Mucosa of descending colon (tissue), 3 donors: ENCODE measurements at regions not wholly inside any gene's neighbourhood (a gene's known extent, or its start where the extent isn't known, plus 50 kb on each side); places are given as distances from the start of the nearest gene placed in this dataset.

Source experiments
- ATAC-seq: fragments of 200-7000 bp; cut with Tn5 transposase; one replicate; pipeline ENCODE4 v1.9.1; 2020; ENCODE audit warnings: mild to moderate bottlenecking, moderate library complexity
- DNase-seq, 3 donors: peaks; one replicate each; pipeline ENCODE4 v3.0.0-alpha.2; 2020
- H3K36me3 ChIP-seq: fragments of 200-600 bp; one replicate; pipeline ENCODE4 v1.8.0; 2021; ENCODE audit warnings: low read depth, mild to moderate bottlenecking
- H3K4me1 ChIP-seq: fragments of 200-600 bp; one replicate; pipeline ENCODE4 v1.8.0; 2021; ENCODE audit warnings: low read depth, mild to moderate bottlenecking
- H3K4me3 ChIP-seq: fragments of 200-600 bp; one replicate; pipeline ENCODE4 v1.8.0; 2021; ENCODE audit warnings: mild to moderate bottlenecking
- H3K9me3 ChIP-seq: fragments of 200-600 bp; one replicate; pipeline ENCODE4 v1.8.0; 2021; ENCODE audit warnings: mild to moderate bottlenecking
- CTCF ChIP-seq: fragments of 200-600 bp; IDR thresholded peaks from one replicate; pipeline ENCODE4 v1.8.0; 2022; ENCODE audit warnings: antibody characterized with exemption, mild to moderate bottlenecking
- intact Hi-C, 2 donors: fragments of 100-400 bp; cut with DNase I in 1 of 2; cut with micrococcal nuclease in 1 of 2; formaldehyde crosslinking; loops; one replicate each; pipeline versions ENCODE4 v1.11.0 to v1.11.1; 2022; cut with DNase I, micrococcal nuclease
- donor health status: DM: no; HTN: no; CAD: no; lungs with moderate emphysema.
- donor health status: DM: no; HTN: no; CAD: no.
- donor health status: DM: no; HTN: yes; CAD: no.

DNA sequence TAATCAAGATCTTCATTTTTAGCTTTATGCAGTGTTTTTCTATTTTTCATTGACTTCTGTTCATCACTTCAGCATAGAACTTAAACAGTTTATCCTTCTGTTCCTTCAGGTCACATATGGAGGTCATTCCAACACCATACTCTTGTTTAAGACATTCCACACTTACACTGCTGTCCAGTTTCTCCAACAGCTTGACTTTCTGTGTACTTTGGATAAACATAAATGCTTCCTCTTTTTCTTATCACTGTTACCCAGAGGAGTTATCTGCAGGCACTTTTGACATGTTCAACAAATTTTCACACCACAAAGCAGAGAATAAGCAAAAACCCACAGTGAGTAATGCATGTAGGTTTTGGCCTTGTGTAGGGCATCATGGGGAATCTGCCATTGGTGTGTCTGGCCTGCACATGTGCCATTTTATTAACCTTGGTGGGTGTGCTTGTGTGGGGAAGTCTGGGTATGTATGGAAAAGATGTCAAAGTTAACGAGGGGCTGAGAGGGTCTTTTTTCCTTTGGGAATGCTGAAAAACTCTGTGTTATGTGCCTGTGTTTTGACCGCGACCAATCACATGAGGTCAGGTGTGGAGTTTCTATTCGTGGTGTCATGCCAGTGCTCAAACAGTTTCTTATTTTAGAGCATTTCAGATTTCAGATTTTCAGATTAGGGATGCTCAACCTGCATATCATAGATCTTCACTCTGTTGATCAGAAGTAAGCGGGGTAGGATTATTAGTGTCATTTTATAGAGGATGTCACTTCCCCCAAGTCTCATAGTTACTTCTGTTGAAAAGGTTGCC, 53.9 kb upstream of the ACVR1 start:
- no peak for TF ChIP-seq CTCF
- H3K4me3 ChIP-seq: no peak overlapping the region
- DNase-seq (no peak), ATAC-seq (no peak)
- H3K4me1 ChIP-seq: no peaks in the 10 kb centered on the region
- no peaks in the 10 kb centered on the region for H3K36me3 ChIP-seq
- intact Hi-C loops: no loop called here
- no peaks in the 10 kb centered on the region for H3K9me3 ChIP-seq

DNA sequence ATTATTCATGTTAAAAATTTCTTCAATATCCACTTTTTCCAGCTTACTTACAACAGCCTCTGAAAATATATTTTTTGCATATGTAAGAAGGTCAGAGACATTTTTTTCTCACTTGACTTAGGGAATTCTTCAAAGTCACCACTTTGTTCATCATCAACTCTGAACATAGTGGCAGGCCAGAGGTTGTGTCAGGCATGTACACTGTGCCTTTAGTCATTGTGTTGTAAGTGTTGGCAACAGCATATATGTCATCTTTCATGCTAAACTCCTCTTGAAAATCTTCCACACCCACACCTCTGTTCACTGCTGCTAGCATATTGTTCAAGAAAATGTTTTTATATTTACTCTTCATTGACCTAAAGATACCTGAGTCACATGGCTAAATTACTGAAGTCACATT, 52.2 kb upstream of the ACVR1 start:
- Histone ChIP-seq H3K4me1 (no peaks in the 10 kb centered on the region), H3K36me3 (no peaks in the 10 kb centered on the region), H3K4me3 (no peak overlapping the region), H3K9me3 (no peaks in the 10 kb centered on the region)
- no peak for DNase-seq
- intact Hi-C loops: no loop called here
- no peak for ATAC-seq
- no peak for TF ChIP-seq CTCF

- no peaks in the 10 kb centered on the region for H3K4me1 ChIP-seq
- H3K9me3 ChIP-seq: no peaks in the 10 kb centered on the region
- H3K36me3 ChIP-seq: no peaks in the 10 kb centered on the region
- H3K4me3 ChIP-seq: no peak overlapping the region
- no peak for TF ChIP-seq CTCF
- ATAC-seq: no peak
- intact Hi-C loops: no loop called here
- no peak for DNase-seq
These were observed 51.0 kb upstream of the ACVR1 start for GRCh38 chr2:157927155-157927554.
